ENCODE measurements at regions not wholly inside any gene's neighbourhood (a gene's known extent, or its start where the extent isn't known, plus 50 kb on each side); places are given as distances from the start of the nearest gene placed in this dataset.

GRCh38 chr3:132242790-132243189 lies 74.4 kb upstream of the ACP3 start:
- H3K4me1 ChIP-seq (ENCODE audit: insufficient read depth) = no peaks in the 10 kb centered on the region
- no peaks in the 10 kb centered on the region for H4K20me1 ChIP-seq (ENCODE audit: insufficient read depth)
- no peaks in the 10 kb centered on the region for H3K27me3 ChIP-seq (replicated peaks; ENCODE audit: insufficient read depth)
- no peaks in the 10 kb centered on the region for H3K79me2 ChIP-seq (ENCODE audit: insufficient read depth)
- no peak overlapping the region for H3K9ac ChIP-seq
- no peaks in the 10 kb centered on the region for H3K36me3 ChIP-seq (ENCODE audit: low read depth)
- no peak overlapping the region for H3K4me2 ChIP-seq (ENCODE audit: unreplicated experiment)
- no peak for DNase-seq
- no peaks in the 10 kb centered on the region for H3K9me2 ChIP-seq (ENCODE audit: insufficient read depth)
- TF ChIP-seq EZH2 (IDR thresholded peaks at IDR 0.05; ENCODE audit: insufficient read depth, poor library complexity, severe bottlenecking) (no peak), EZH2phosphoT487 (IDR thresholded peaks at IDR 0.05; ENCODE audit: insufficient read depth, low read depth) (no peak)
- WGBS, 2 experiments (ENCODE audit: low coverage in 1 of 2, low lambda C conversion rate in 2 of 2, missing lambda C conversion rate in 2 of 2) = 17 to 22% methylated on average over 3 of the region's 3 CpGs
- H3K27ac ChIP-seq = no peak overlapping the region
- in situ Hi-C loops (cut with MboI) = no loop called here
- no peaks in the 10 kb centered on the region for H3K9me3 ChIP-seq (ENCODE audit: low read depth)
- peaks cover 5% of the 10 kb centered on the region; the same call in 1 of the 2 replicates for H3F3A ChIP-seq (ENCODE audit: insufficient read depth)
- no peak overlapping the region for H3K4me3 ChIP-seq
- H2AFZ ChIP-seq = no peak overlapping the region

- DNase-seq = peak; percentile 72
Observed at GRCh38 chr3:132245552-132246142, 71.6 kb upstream of the ACP3 start.

DNA sequence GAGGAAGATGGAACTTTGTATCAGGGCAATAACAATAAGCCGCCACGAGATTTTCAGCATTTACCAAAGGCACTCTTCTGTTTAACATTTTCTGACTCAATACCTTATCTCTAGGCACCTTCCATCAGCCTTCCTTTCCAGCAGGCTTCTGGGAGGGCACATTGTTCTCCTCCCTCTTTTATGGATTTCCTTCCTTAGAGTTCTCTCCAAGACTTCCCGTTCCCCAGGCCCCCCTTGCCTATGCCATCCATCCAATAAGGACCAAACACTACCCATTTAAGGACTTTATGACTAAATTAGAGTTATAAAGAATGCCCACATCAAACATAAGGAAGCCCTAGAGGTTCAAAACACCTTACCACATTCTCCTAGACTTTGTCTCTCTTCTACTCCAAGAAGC lies 71.0 kb upstream of the ACP3 start:
- Histone ChIP-seq H3K27me3 (replicated peaks; ENCODE audit: insufficient read depth) (no peaks in the 10 kb centered on the region), H3F3A (ENCODE audit: insufficient read depth) (no peaks in the 10 kb centered on the region), H4K20me1 (ENCODE audit: insufficient read depth) (no peaks in the 10 kb centered on the region), H3K4me1 (ENCODE audit: insufficient read depth) (no peaks in the 10 kb centered on the region), H3K4me2 (ENCODE audit: unreplicated experiment) (no peak overlapping the region), H3K9me2 (ENCODE audit: insufficient read depth) (no peaks in the 10 kb centered on the region), H3K9me3 (ENCODE audit: low read depth) (no peaks in the 10 kb centered on the region), H3K79me2 (ENCODE audit: insufficient read depth) (no peaks in the 10 kb centered on the region), H3K4me3 (no peak overlapping the region), H3K9ac (no peak overlapping the region), H3K27ac (no peak overlapping the region), H3K36me3 (ENCODE audit: low read depth) (no peaks in the 10 kb centered on the region), H2AFZ (no peak overlapping the region)
- TF ChIP-seq EZH2phosphoT487 (IDR thresholded peaks at IDR 0.05; ENCODE audit: insufficient read depth, low read depth) = no peak
- no peak for TF ChIP-seq EZH2 (IDR thresholded peaks at IDR 0.05; ENCODE audit: insufficient read depth, poor library complexity, severe bottlenecking)
- WGBS, 2 experiments (ENCODE audit: low coverage in 1 of 2, low lambda C conversion rate in 2 of 2, missing lambda C conversion rate in 2 of 2) = 55% methylated on average over 3 of the region's 3 CpGs
- no peak for DNase-seq
- in situ Hi-C loops (cut with MboI) = no loop called here

More at GRCh38 chr3:132245552-132246142, 71.6 kb upstream of the ACP3 start:
- H2AFZ ChIP-seq = no peak overlapping the region
- H3F3A ChIP-seq (ENCODE audit: insufficient read depth) = no peaks in the 10 kb centered on the region
- H3K4me1 ChIP-seq (ENCODE audit: insufficient read depth) = no peaks in the 10 kb centered on the region
- in situ Hi-C loops (cut with MboI) = no loop called here
- H3K27me3 ChIP-seq (replicated peaks; ENCODE audit: insufficient read depth) = no peaks in the 10 kb centered on the region
- H3K9me2 ChIP-seq (ENCODE audit: insufficient read depth) = no peaks in the 10 kb centered on the region
- no peak overlapping the region for H3K9ac ChIP-seq
- no peaks in the 10 kb centered on the region for H4K20me1 ChIP-seq (ENCODE audit: insufficient read depth)
- H3K79me2 ChIP-seq (ENCODE audit: insufficient read depth) = no peaks in the 10 kb centered on the region
- H3K4me2 ChIP-seq (ENCODE audit: unreplicated experiment) = no peak overlapping the region
- no peaks in the 10 kb centered on the region for H3K9me3 ChIP-seq (ENCODE audit: low read depth)
- 36 to 38% methylated on average over 3 of the region's 3 CpGs for WGBS, 2 experiments (ENCODE audit: low coverage in 1 of 2, low lambda C conversion rate in 2 of 2, missing lambda C conversion rate in 2 of 2)
- H3K4me3 ChIP-seq = no peak overlapping the region
- no peaks in the 10 kb centered on the region for H3K36me3 ChIP-seq (ENCODE audit: low read depth)
- no peak overlapping the region for H3K27ac ChIP-seq
- TF ChIP-seq EZH2 (IDR thresholded peaks at IDR 0.05; ENCODE audit: insufficient read depth, poor library complexity, severe bottlenecking) (no peak), EZH2phosphoT487 (IDR thresholded peaks at IDR 0.05; ENCODE audit: insufficient read depth, low read depth) (no peak)

DNA sequence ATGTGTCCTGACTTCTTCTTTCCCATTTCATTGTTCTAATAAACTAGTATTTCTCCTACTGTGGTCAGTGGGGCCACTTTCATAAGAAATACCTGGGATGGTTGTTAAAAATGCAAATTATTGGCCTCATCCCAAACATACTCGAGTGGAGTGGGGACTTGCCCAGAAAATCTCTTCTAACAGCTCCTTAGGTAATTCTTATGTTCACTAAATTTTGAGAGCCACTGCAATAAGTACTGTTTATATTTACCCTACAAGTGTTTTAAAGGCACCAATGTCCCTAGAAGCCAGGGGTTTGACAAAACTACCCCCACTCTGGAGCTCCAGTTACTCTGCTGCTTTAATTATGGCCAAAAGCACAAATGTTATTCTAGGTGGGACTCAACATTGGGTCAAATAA lies 70.0 kb upstream of the ACP3 start:
- Histone ChIP-seq H3K79me2 (ENCODE audit: insufficient read depth) (no peaks in the 10 kb centered on the region), H3K4me2 (ENCODE audit: unreplicated experiment) (no peak overlapping the region), H3K4me1 (ENCODE audit: insufficient read depth) (no peaks in the 10 kb centered on the region), H3K4me3 (no peak overlapping the region), H3K36me3 (ENCODE audit: low read depth) (no peaks in the 10 kb centered on the region), H3K9ac (no peak overlapping the region), H3K9me2 (ENCODE audit: insufficient read depth) (no peaks in the 10 kb centered on the region), H4K20me1 (ENCODE audit: insufficient read depth) (no peaks in the 10 kb centered on the region), H3K27ac (no peak overlapping the region), H3K27me3 (replicated peaks; ENCODE audit: insufficient read depth) (no peaks in the 10 kb centered on the region), H2AFZ (no peak overlapping the region), H3K9me3 (ENCODE audit: low read depth) (no peaks in the 10 kb centered on the region), H3F3A (ENCODE audit: insufficient read depth) (no peaks in the 10 kb centered on the region)
- in situ Hi-C loops (cut with MboI) = no loop called here
- no peak for DNase-seq
- 41 to 80% methylated on average over 1 of the region's 1 CpG for WGBS, 2 experiments (ENCODE audit: low coverage in 1 of 2, low lambda C conversion rate in 2 of 2, missing lambda C conversion rate in 2 of 2)
- TF ChIP-seq EZH2 (IDR thresholded peaks at IDR 0.05; ENCODE audit: insufficient read depth, poor library complexity, severe bottlenecking) = no peak
- no peak for TF ChIP-seq EZH2phosphoT487 (IDR thresholded peaks at IDR 0.05; ENCODE audit: insufficient read depth, low read depth)

- H3K4me1 ChIP-seq (ENCODE audit: insufficient read depth) = peaks cover 1% of the 10 kb centered on the region
- in situ Hi-C loops (cut with MboI) = no loop called here
- no peaks in the 10 kb centered on the region for H3K27me3 ChIP-seq (replicated peaks; ENCODE audit: insufficient read depth)
- H3K27ac ChIP-seq = no peak overlapping the region
- TF ChIP-seq EZH2phosphoT487 (IDR thresholded peaks at IDR 0.05; ENCODE audit: insufficient read depth, low read depth) (no peak), EZH2 (IDR thresholded peaks at IDR 0.05; ENCODE audit: insufficient read depth, poor library complexity, severe bottlenecking) (no peak)
- H3K4me3 ChIP-seq = no peak overlapping the region
- no peaks in the 10 kb centered on the region for H3K9me3 ChIP-seq (ENCODE audit: low read depth)
- no peaks in the 10 kb centered on the region for H3K9me2 ChIP-seq (ENCODE audit: insufficient read depth)
- peaks cover under 1% of the 10 kb centered on the region; the same call in 1 of the 2 replicates for H3F3A ChIP-seq (ENCODE audit: insufficient read depth)
- no peak overlapping the region for H2AFZ ChIP-seq
- no peak overlapping the region for H3K4me2 ChIP-seq (ENCODE audit: unreplicated experiment)
- H3K9ac ChIP-seq = no peak overlapping the region
- DNase-seq = no peak
- no peaks in the 10 kb centered on the region for H3K79me2 ChIP-seq (ENCODE audit: insufficient read depth)
- WGBS, 2 experiments (ENCODE audit: low coverage in 1 of 2, low lambda C conversion rate in 2 of 2, missing lambda C conversion rate in 2 of 2) = 76 to 77% methylated on average over 1 of the region's 1 CpG
- no peaks in the 10 kb centered on the region for H4K20me1 ChIP-seq (ENCODE audit: insufficient read depth)
- no peaks in the 10 kb centered on the region for H3K36me3 ChIP-seq (ENCODE audit: low read depth)
Observed at GRCh38 chr3:132248490-132248889, 68.7 kb upstream of the ACP3 start.

Measured in GM23248 (cell line).